Heart left ventricle (tissue), 16 donors: ENCODE measurements at regions not wholly inside any gene's neighbourhood (a gene's known extent, or its start where the extent isn't known, plus 50 kb on each side); places are given as distances from the start of the nearest gene placed in this dataset.
A peak's percentile ranks its signal among the peaks of the same experiment; 100 is the strongest.

ENCODE experiments used
- ATAC-seq, 4 donors: fragments of 200-7000 bp; cut with Tn5 transposase; one replicate each; pipeline ENCODE4 v1.9.1; 2020 to 2022; ENCODE audit warnings: moderate library complexity in 4 of 4, mild to moderate bottlenecking in 3 of 4, moderate number of reproducible peaks in 1 of 4
- DNase-seq, 5 donors: peaks; one replicate each; pipeline ENCODE4 v3.0.0-alpha.2; 2020
- H3K27ac ChIP-seq, 12 donors: fragments of 200-600 bp; sonication (generic) in 4 of 12; one replicate each; pipeline versions ENCODE4 v1.5.0 to v1.8.0; 2016 to 2022; ENCODE audit warnings: mild to moderate bottlenecking in 2 of 12
- H3K27me3 ChIP-seq, 9 donors: fragments of 200-600 bp; sonication (generic) in 2 of 9; one replicate each; pipeline versions ENCODE4 v1.5.1 to v1.8.0; 2016 to 2022; ENCODE audit warnings: mild to moderate bottlenecking in 3 of 9
- H3K36me3 ChIP-seq, 9 donors: fragments of 200-600 bp; sonication (generic) in 2 of 9; one replicate each; pipeline versions ENCODE4 v1.5.0 to v1.8.0; 2018 to 2022; ENCODE audit warnings: mild to moderate bottlenecking in 2 of 9
- H3K4me1 ChIP-seq, 12 donors: fragments of 200-600 bp; sonication (generic) in 4 of 12; one replicate each; pipeline versions ENCODE4 v1.5.0 to v1.8.0; 2016 to 2022; ENCODE audit warnings: mild to moderate bottlenecking in 3 of 12
- H3K4me3 ChIP-seq, 12 donors: fragments of 200-600 bp; sonication (generic) in 4 of 12; one replicate each; pipeline versions ENCODE4 v1.5.0 to v1.8.0; 2017 to 2022; ENCODE audit warnings: mild to moderate bottlenecking in 9 of 12, moderate library complexity in 4 of 12
- H3K9me3 ChIP-seq, 12 donors: fragments of 200-600 bp; sonication (generic) in 4 of 12; one replicate each; pipeline versions ENCODE4 v1.5.0 to v1.8.0; 2016 to 2022; ENCODE audit warnings: mild to moderate bottlenecking in 1 of 12
- CTCF ChIP-seq, 12 donors: fragments of 200-600 bp; sonication (generic) in 4 of 12; IDR thresholded peaks; one replicate each; pipeline versions ENCODE4 v1.5.0 to v1.8.0; 2018 to 2022; ENCODE audit warnings: antibody characterized with exemption in 12 of 12, mild to moderate bottlenecking in 5 of 12
- POLR2A ChIP-seq, 2 donors: fragments of 450-650 bp; IDR thresholded peaks; one replicate each; pipeline ENCODE4 v1.6.1; 2017; ENCODE audit warnings: antibody characterized with exemption in 2 of 2, mild to moderate bottlenecking in 2 of 2, moderate library complexity in 2 of 2
- whole genome bisulfite sequencing, 4 donors: extraction: QIAGEN DNeasy Blood & Tissue Kit in 2 of 4; methylation state at CpG; one replicate each; pipeline versions ENCODE4 v1.1.5 to v1.1.7; 2013 to 2018; 5-methylcytosine and 5-hydroxymethylcytosine counted together
- intact Hi-C, 10 donors: fragments of 100-400 bp; cut with DNase I; formaldehyde crosslinking; loops; one replicate each; pipeline versions ENCODE4 v1.11.1 to v1.14.2; 2022
- donor health status: ischemic (EF 13 %, LVEDD 7.1; RV severe dilation, severe dysfunction).
- donor health status: healthy with polysubstance abuse.
- donor health status: DM: no; HTN: yes; CAD: no.
- donor health status: DM: no; HTN: no; CAD: no.
- donor health status: ischemic (EF 25% LVEDD 6.9; RV normal size, moderate dysfunction).
- donor health status: ischemic (EF 25% LVEDD 5.7; RV mildly dilated, moderate dysfunction).
- donor health status: healthy.
- donor health status: DM: yes; HTN: yes; CAD: no.
- donor health status: ischemic (EF 35%, LVEDD 5.7; RV mildly dilated, moderate dysfunction).
- donor health status: nonischemic (EF 11% LVEDD 7.7; RV severe dilation, severe dysfunction).
- donor health status: DM: yes; HTN: yes; CAD: no.
- donor health status: PGD.
- donor health status: ischemic (EF 29% LVEDD 5.4; RV normal size, mild dysfunction).
- donor health status: nonischemic (EF 23%, LVEDD 6.1; RV moderate dilation, normal function).

GRCh38 chr1:30060738-30061137 lies 662.6 kb downstream of the MATN1 start:
- intact Hi-C loops = no loop called here
- Histone ChIP-seq H3K9me3 (no peaks in the 10 kb centered on the region), H3K36me3 (no peaks in the 10 kb centered on the region), H3K4me3 (no peak overlapping the region), H3K4me1 (no peaks in the 10 kb centered on the region), H3K27me3 (peaks cover 0 to 12% (median 0%) of the 10 kb centered on the region in 9 donors), H3K27ac (no peak overlapping the region)
- WGBS, 4 donors = 80 to 89% (median 85%) methylated on average over 4 of the region's 4 CpGs
- DNase-seq (no peak), ATAC-seq (no peak)
- TF ChIP-seq POLR2A (IDR thresholded peaks at IDR 0.05) (no peak), CTCF (IDR thresholded peaks at IDR 0.05) (no peak)

GRCh38 chr1:30058970-30059369 lies 664.4 kb downstream of the MATN1 start:
- intact Hi-C loops = no loop called here
- TF ChIP-seq CTCF (IDR thresholded peaks at IDR 0.05) (no peak), POLR2A (IDR thresholded peaks at IDR 0.05) (no peak)
- WGBS, 4 donors = 56 to 68% (median 63%) methylated on average over 4 of the region's 4 CpGs
- DNase-seq (no peak), ATAC-seq (no peak)
- Histone ChIP-seq H3K9me3 (no peaks in the 10 kb centered on the region), H3K36me3 (no peaks in the 10 kb centered on the region), H3K27ac (no peak overlapping the region), H3K4me1 (no peaks in the 10 kb centered on the region), H3K27me3 (peaks cover 0 to 12% (median 0%) of the 10 kb centered on the region in 9 donors), H3K4me3 (no peak overlapping the region)

- Histone ChIP-seq H3K4me3 (no peak overlapping the region), H3K36me3 (no peaks in the 10 kb centered on the region), H3K9me3 (no peaks in the 10 kb centered on the region), H3K27ac (no peak overlapping the region), H3K4me1 (no peaks in the 10 kb centered on the region), H3K27me3 (peaks cover 0 to 30% (median 4%) of the 10 kb centered on the region in 9 donors)
- TF ChIP-seq CTCF (IDR thresholded peaks at IDR 0.05) (no peak), POLR2A (IDR thresholded peaks at IDR 0.05) (no peak)
- ATAC-seq = no peak
- 44 to 62% (median 57%) methylated on average over 1 of the region's 1 CpG for WGBS, 4 donors
- no peak for DNase-seq
- intact Hi-C loops = no loop called here
Observed at GRCh38 chr1:30054126-30054525, 669.3 kb downstream of the MATN1 start.

- H3K27me3 ChIP-seq = peaks cover 0 to 31% (median 4%) of the 10 kb centered on the region in 9 donors
- intact Hi-C loops = no loop called here
- no peak for ATAC-seq
- no peak overlapping the region for H3K27ac ChIP-seq
- 41 to 56% (median 45%) methylated on average over 4 of the region's 4 CpGs for WGBS, 4 donors
- H3K36me3 ChIP-seq = no peaks in the 10 kb centered on the region
- H3K4me1 ChIP-seq = no peaks in the 10 kb centered on the region
- no peak for DNase-seq
- TF ChIP-seq POLR2A (IDR thresholded peaks at IDR 0.05) = no peak
- peak in 1 of 12 donors; percentile 14 for TF ChIP-seq CTCF (IDR thresholded peaks at IDR 0.05)
- no peaks in the 10 kb centered on the region for H3K9me3 ChIP-seq
- H3K4me3 ChIP-seq = no peak overlapping the region
Observed at GRCh38 chr1:30052178-30052577, 671.2 kb downstream of the MATN1 start.
